Upper lobe of left lung (tissue), 4 donors: ENCODE measurements at regions not wholly inside any gene's neighbourhood (a gene's known extent, or its start where the extent isn't known, plus 50 kb on each side); places are given as distances from the start of the nearest gene placed in this dataset.

Source experiments
- POLR2A ChIP-seq, 4 donors: fragments of 450-650 bp; IDR thresholded peaks; one replicate each; pipeline ENCODE4 v1.5.1; 2016 to 2017; ENCODE audit warnings: antibody characterized with exemption in 4 of 4, mild to moderate bottlenecking in 2 of 4
- POLR2AphosphoS5 ChIP-seq, 2 donors: sonication (generic); formaldehyde crosslinking; IDR thresholded peaks; one replicate each; pipeline ENCODE4 v1.5.1; 2017; ENCODE audit warnings: antibody characterized with exemption in 2 of 2
- TF ChIP-seq, protein P1 (sequence below), 6 experiments: fragments of 450-650 bp in 4 of 6; fragments of 200-600 bp in 2 of 6; sonication (generic) in 2 of 6; IDR thresholded peaks; one replicate each; pipeline ENCODE4 v1.5.1; 2016 to 2019; ENCODE audit warnings: antibody characterized with exemption in 6 of 6

DNA sequence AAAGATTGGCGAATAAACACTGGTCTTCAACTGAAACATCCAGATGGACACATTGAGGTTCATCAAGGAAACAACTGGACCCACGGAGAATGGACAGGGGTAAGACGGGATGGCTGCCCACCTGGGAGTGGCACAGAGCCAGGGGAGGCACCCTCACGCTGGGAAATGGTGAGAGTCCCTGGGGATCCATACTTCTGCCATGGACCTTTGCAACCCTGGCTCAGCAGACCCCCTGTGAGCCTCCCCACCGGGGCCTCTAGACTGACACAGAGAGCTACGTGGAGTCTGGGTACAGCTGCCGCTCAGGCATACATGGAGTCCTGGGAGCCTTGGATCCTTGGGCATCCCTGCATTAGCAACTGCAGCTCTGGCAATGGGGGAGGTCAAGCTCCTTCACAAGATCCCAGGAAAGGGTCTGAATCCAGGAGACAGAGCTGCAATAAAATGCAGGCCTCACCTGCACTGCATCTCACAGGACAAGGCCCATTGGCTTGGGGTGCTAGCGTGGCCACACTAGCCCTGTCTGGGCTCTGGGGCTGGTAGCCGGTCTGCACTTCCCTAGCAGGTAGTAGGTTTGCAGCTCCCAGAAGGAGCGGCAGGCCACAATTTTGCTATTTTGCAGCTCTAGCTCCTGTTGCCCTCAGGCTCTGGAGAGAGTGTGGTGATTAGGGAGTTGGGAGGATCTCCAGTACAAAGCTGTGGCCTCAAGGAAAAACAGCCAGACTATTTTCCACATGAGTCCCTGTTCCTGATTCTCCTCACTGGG is 496.4 kb upstream of the LRRC4C start:
- TF ChIP-seq, protein P1, sequence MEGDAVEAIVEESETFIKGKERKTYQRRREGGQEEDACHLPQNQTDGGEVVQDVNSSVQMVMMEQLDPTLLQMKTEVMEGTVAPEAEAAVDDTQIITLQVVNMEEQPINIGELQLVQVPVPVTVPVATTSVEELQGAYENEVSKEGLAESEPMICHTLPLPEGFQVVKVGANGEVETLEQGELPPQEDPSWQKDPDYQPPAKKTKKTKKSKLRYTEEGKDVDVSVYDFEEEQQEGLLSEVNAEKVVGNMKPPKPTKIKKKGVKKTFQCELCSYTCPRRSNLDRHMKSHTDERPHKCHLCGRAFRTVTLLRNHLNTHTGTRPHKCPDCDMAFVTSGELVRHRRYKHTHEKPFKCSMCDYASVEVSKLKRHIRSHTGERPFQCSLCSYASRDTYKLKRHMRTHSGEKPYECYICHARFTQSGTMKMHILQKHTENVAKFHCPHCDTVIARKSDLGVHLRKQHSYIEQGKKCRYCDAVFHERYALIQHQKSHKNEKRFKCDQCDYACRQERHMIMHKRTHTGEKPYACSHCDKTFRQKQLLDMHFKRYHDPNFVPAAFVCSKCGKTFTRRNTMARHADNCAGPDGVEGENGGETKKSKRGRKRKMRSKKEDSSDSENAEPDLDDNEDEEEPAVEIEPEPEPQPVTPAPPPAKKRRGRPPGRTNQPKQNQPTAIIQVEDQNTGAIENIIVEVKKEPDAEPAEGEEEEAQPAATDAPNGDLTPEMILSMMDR (IDR thresholded peaks at IDR 0.05), result no peak
- TF ChIP-seq POLR2AphosphoS5 (IDR thresholded peaks at IDR 0.05) (no peak), POLR2A (IDR thresholded peaks at IDR 0.05) (no peak)
